ENCODE measurements at regions not wholly inside any gene's neighbourhood (a gene's known extent, or its start where the extent isn't known, plus 50 kb on each side); places are given as distances from the start of the nearest gene placed in this dataset.
"Not testable (repeated sequence)": the region's sequence is repeated elsewhere in the genome, so short reads cannot be mapped to it uniquely, and the experiment has no call there.

- H3K27ac Mint-ChIP-seq; H3K27me3 Mint-ChIP-seq; H3K4me3 Mint-ChIP-seq; H3K4me1 Mint-ChIP-seq (ENCODE audit: low read depth); H3K9me3 Mint-ChIP-seq; H3K36me3 Mint-ChIP-seq (ENCODE audit: low read depth); DNase-seq: not testable (repeated sequence)
Measured at GRCh38 chr3:153570481-153570880, 408.5 kb downstream of the RAP2B start.

- Mint-ChIP-seq H3K9me3 (no peaks in the 10 kb centered on the region), H3K27ac (no peak overlapping the region), H3K4me1 (ENCODE audit: low read depth) (peaks cover 5% of the 10 kb centered on the region), H3K36me3 (ENCODE audit: low read depth) (no peaks in the 10 kb centered on the region), H3K27me3 (no peaks in the 10 kb centered on the region), H3K4me3 (no peak overlapping the region)
- no peak for DNase-seq
Measured at GRCh38 chr3:153572165-153572564, 410.1 kb downstream of the RAP2B start.

- Mint-ChIP-seq H3K27me3 (no peaks in the 10 kb centered on the region), H3K27ac (no peak overlapping the region), H3K36me3 (ENCODE audit: low read depth) (no peaks in the 10 kb centered on the region), H3K4me3 (no peak overlapping the region), H3K4me1 (ENCODE audit: low read depth) (peaks cover 9% of the 10 kb centered on the region), H3K9me3 (no peaks in the 10 kb centered on the region)
- DNase-seq = no peak
Measured at GRCh38 chr3:153572654-153573053, 410.6 kb downstream of the RAP2B start.

- H3K36me3 Mint-ChIP-seq (ENCODE audit: low read depth) = no peaks in the 10 kb centered on the region
Measured at GRCh38 chr3:153573481-153573880, 411.5 kb downstream of the RAP2B start.

DNA sequence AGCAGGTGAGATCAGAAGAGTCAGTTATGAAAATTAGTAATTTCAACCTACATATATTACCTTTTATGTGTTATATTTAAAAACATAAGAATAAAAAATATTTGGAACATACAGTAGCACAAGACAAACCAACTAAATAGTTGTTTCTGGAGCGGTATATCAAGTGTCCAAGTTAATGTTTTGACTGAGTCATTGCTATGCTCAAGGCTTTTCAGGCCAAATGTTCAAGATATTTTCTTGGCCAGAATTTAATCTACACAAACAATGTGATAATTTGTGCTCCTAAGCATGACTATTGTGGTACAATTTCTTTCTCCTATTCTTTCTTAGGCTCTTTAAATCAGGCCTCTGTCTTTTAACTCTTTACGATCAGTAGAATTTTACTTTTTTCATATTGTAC lies 412.4 kb downstream of the RAP2B start:
- H3K27ac Mint-ChIP-seq = no peak overlapping the region

More at GRCh38 chr3:153573481-153573880, 411.5 kb downstream of the RAP2B start:
- Mint-ChIP-seq H3K4me3 (no peak overlapping the region), H3K27me3 (no peaks in the 10 kb centered on the region), H3K27ac (no peak overlapping the region), H3K9me3 (no peaks in the 10 kb centered on the region), H3K4me1 (ENCODE audit: low read depth) (peaks cover 10% of the 10 kb centered on the region)
- DNase-seq = no peak

GRCh38 chr3:153577059-153577736 lies 415.2 kb downstream of the RAP2B start:
- Mint-ChIP-seq H3K9me3 (no peaks in the 10 kb centered on the region), H3K36me3 (ENCODE audit: low read depth) (no peaks in the 10 kb centered on the region), H3K4me1 (ENCODE audit: low read depth) (peaks cover 10% of the 10 kb centered on the region), H3K27me3 (no peaks in the 10 kb centered on the region), H3K27ac (peak overlapping the region; percentile 38), H3K4me3 (no peak overlapping the region)
- no peak for DNase-seq

More for the DNA sequence above, 412.4 kb downstream of the RAP2B start:
- H3K9me3 Mint-ChIP-seq = no peaks in the 10 kb centered on the region
- H3K4me3 Mint-ChIP-seq = no peak overlapping the region
- H3K4me1 Mint-ChIP-seq (ENCODE audit: low read depth) = peaks cover 10% of the 10 kb centered on the region
- DNase-seq = no peak
- no peaks in the 10 kb centered on the region for H3K36me3 Mint-ChIP-seq (ENCODE audit: low read depth)
- H3K27me3 Mint-ChIP-seq = no peaks in the 10 kb centered on the region

DNA sequence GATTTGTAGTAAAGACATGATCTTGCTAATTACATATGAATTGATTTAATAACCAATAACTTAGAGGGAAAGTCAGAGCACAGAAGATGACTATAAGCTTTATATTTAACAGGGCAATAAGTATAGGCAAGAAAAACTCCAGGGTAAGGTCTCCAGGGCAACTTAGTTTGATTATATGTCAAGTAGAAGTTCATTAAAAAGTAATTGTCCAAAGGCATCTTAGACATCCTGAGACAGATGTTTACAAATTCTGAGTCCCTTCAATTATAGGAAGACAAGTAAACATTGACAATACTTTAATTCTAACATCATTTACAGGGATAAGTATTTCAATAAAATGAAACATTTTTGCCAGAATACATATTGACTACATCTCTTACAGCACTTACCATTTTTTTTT lies 416.0 kb downstream of the RAP2B start:
- H3K4me3 Mint-ChIP-seq = no peak overlapping the region
- H3K4me1 Mint-ChIP-seq (ENCODE audit: low read depth) = peaks cover 10% of the 10 kb centered on the region
- no peaks in the 10 kb centered on the region for H3K9me3 Mint-ChIP-seq
- no peak overlapping the region for H3K27ac Mint-ChIP-seq
- no peak for DNase-seq
- no peaks in the 10 kb centered on the region for H3K27me3 Mint-ChIP-seq
- no peaks in the 10 kb centered on the region for H3K36me3 Mint-ChIP-seq (ENCODE audit: low read depth)

GRCh38 chr3:153590051-153590450 lies 428.0 kb downstream of the RAP2B start:
- Mint-ChIP-seq H3K27me3 (no peaks in the 10 kb centered on the region), H3K27ac (no peak overlapping the region), H3K4me1 (ENCODE audit: low read depth) (peaks cover 2% of the 10 kb centered on the region), H3K9me3 (no peaks in the 10 kb centered on the region), H3K4me3 (no peak overlapping the region), H3K36me3 (ENCODE audit: low read depth) (no peaks in the 10 kb centered on the region)
- no peak for DNase-seq

GRCh38 chr3:153591561-153592245 lies 429.7 kb downstream of the RAP2B start:
- Mint-ChIP-seq H3K36me3 (ENCODE audit: low read depth) (no peaks in the 10 kb centered on the region), H3K27me3 (no peaks in the 10 kb centered on the region), H3K9me3 (no peaks in the 10 kb centered on the region), H3K4me1 (ENCODE audit: low read depth) (peaks cover 9% of the 10 kb centered on the region), H3K27ac (no peak overlapping the region), H3K4me3 (no peak overlapping the region)
- no peak for DNase-seq

GRCh38 chr3:153595186-153595815 lies 433.3 kb downstream of the RAP2B start:
- no peak overlapping the region for H3K4me3 Mint-ChIP-seq
- no peaks in the 10 kb centered on the region for H3K9me3 Mint-ChIP-seq
- H3K36me3 Mint-ChIP-seq (ENCODE audit: low read depth) = no peaks in the 10 kb centered on the region
- no peak overlapping the region for H3K27ac Mint-ChIP-seq
- H3K27me3 Mint-ChIP-seq = no peaks in the 10 kb centered on the region
- DNase-seq = no peak
- H3K4me1 Mint-ChIP-seq (ENCODE audit: low read depth) = peaks cover 9% of the 10 kb centered on the region

DNA sequence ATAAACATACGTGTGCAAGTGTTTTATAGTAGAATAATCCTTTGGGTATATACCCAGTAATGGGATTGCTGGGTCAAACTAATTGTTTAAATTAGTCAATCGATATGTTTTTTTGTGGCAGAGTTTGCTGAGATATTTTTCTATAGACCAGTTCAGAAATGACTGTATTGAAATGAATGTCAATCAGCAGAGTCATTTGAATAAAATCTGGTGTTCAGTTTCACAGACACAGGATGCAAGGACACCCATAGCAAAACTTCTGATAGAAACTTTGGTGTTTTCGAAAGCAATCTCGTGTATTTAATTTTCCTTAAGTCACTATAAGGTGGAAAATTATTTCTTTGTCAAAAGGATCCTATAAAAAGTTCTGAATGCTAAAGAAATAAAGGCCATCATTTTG lies 434.4 kb downstream of the RAP2B start:
- no peaks in the 10 kb centered on the region for H3K9me3 Mint-ChIP-seq
- no peak overlapping the region for H3K4me3 Mint-ChIP-seq
- no peaks in the 10 kb centered on the region for H3K36me3 Mint-ChIP-seq (ENCODE audit: low read depth)
- no peaks in the 10 kb centered on the region for H3K27me3 Mint-ChIP-seq
- H3K4me1 Mint-ChIP-seq (ENCODE audit: low read depth) = peaks cover 13% of the 10 kb centered on the region
- no peak overlapping the region for H3K27ac Mint-ChIP-seq
- DNase-seq = no peak

DNA sequence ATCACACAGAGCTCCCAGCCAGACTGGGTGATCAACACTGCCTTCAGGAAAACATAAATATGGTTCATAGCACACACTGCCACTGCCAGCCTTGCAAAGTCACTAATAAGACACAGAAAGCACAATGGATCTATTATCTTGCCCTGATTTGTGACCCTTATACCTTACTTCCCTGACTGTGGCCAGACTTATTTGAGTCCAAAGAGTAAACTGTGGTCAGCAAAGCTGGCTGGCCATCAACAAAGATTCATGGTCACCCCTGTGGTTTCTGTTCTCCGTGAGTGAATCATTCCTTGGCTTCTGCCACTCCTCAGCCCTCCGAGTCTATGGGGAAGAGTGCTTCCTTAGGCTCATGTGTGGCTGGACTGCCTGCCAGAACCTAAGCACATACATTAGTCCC lies 437.7 kb downstream of the RAP2B start:
- H3K36me3 Mint-ChIP-seq (ENCODE audit: low read depth) = no peaks in the 10 kb centered on the region
- H3K9me3 Mint-ChIP-seq = no peaks in the 10 kb centered on the region
- no peaks in the 10 kb centered on the region for H3K27me3 Mint-ChIP-seq
- DNase-seq = no peak
- peaks cover 16% of the 10 kb centered on the region for H3K4me1 Mint-ChIP-seq (ENCODE audit: low read depth)
- no peak overlapping the region for H3K4me3 Mint-ChIP-seq
- no peak overlapping the region for H3K27ac Mint-ChIP-seq

- Mint-ChIP-seq H3K27me3 (peaks cover 2% of the 10 kb centered on the region), H3K4me1 (ENCODE audit: low read depth) (peaks cover 12% of the 10 kb centered on the region)
Measured at GRCh38 chr3:153600896-153601295, 438.9 kb downstream of the RAP2B start.

DNA sequence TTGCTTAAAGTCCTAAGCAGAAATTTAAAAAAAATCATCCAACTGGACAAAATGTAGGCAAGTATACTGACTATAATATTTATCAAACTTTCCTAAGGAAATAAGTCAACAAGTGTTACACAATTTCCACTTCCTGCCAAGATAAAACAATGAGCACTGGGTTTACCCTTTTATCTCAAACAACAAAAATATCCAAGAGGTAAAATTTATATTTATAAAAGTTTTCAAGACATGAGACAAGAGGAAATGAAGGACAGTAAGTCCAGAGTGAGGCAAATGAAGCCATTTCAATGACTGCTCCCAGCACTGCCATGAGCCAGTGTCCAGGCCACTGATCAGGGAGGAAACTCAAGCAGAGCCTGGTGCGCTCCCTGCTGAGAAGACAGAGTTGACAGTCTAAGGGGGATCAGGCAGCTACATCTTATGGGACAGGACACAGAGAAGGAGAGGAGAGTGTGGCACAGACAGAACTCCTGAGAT lies 439.4 kb downstream of the RAP2B start:
- peaks cover 8% of the 10 kb centered on the region for H3K4me1 Mint-ChIP-seq (ENCODE audit: low read depth)
- DNase-seq = no peak
- H3K9me3 Mint-ChIP-seq = no peaks in the 10 kb centered on the region
- no peaks in the 10 kb centered on the region for H3K36me3 Mint-ChIP-seq (ENCODE audit: low read depth)
- peak overlapping the region; percentile 13 for H3K27ac Mint-ChIP-seq
- peaks cover 2% of the 10 kb centered on the region for H3K27me3 Mint-ChIP-seq
- no peak overlapping the region for H3K4me3 Mint-ChIP-seq

More at GRCh38 chr3:153600896-153601295, 438.9 kb downstream of the RAP2B start:
- no peak for DNase-seq
- no peak overlapping the region for H3K4me3 Mint-ChIP-seq
- no peak overlapping the region for H3K27ac Mint-ChIP-seq
- no peaks in the 10 kb centered on the region for H3K9me3 Mint-ChIP-seq
- no peaks in the 10 kb centered on the region for H3K36me3 Mint-ChIP-seq (ENCODE audit: low read depth)

GRCh38 chr3:153602801-153603200 lies 440.8 kb downstream of the RAP2B start:
- Mint-ChIP-seq H3K4me1 (ENCODE audit: low read depth) (peaks cover 8% of the 10 kb centered on the region), H3K9me3 (no peaks in the 10 kb centered on the region), H3K27ac (no peak overlapping the region), H3K4me3 (no peak overlapping the region), H3K27me3 (peaks cover 2% of the 10 kb centered on the region), H3K36me3 (ENCODE audit: low read depth) (no peaks in the 10 kb centered on the region)
- DNase-seq = no peak
